Esophagus (tissue), 2 donors: ENCODE measurements at regions not wholly inside any gene's neighbourhood (a gene's known extent, or its start where the extent isn't known, plus 50 kb on each side); places are given as distances from the start of the nearest gene placed in this dataset.
"Not testable (repeated sequence)": the region's sequence is repeated elsewhere in the genome, so short reads cannot be mapped to it uniquely, and the experiment has no call there.

ENCODE experiments used
- H3K27ac ChIP-seq, 2 donors: one replicate each; pipeline ENCODE4 v1.5.1; 2013; ENCODE audit warnings: low read depth in 2 of 2, mild to moderate bottlenecking in 2 of 2, inconsistent platforms in 1 of 2, low read length in 1 of 2, moderate library complexity in 1 of 2
- H3K27me3 ChIP-seq, 2 donors: one replicate each; pipeline ENCODE4 v1.6.1; 2013; ENCODE audit warnings: low read length in 2 of 2, control low read depth in 1 of 2, mild to moderate bottlenecking in 1 of 2; ENCODE audit not compliant: insufficient read depth in 2 of 2, control insufficient read depth in 1 of 2
- H3K36me3 ChIP-seq, 2 donors: one replicate each; pipeline ENCODE4 v1.6.1; 2013; ENCODE audit warnings: low read length in 1 of 2; ENCODE audit not compliant: control insufficient read depth in 2 of 2, insufficient read depth in 2 of 2
- H3K4me1 ChIP-seq, 2 donors: one replicate each; pipeline ENCODE4 v1.6.1; 2013; ENCODE audit warnings: low read length in 1 of 2; ENCODE audit not compliant: control insufficient read depth in 2 of 2, insufficient read depth in 2 of 2
- H3K4me3 ChIP-seq, 2 donors: one replicate each; pipeline ENCODE4 v1.5.1; 2013; ENCODE audit warnings: low read length in 2 of 2, mild to moderate bottlenecking in 2 of 2, low read depth in 1 of 2, moderate library complexity in 1 of 2
- H3K9me3 ChIP-seq, 2 donors: one replicate each; pipeline ENCODE4 v1.6.1; 2013; ENCODE audit warnings: mild to moderate bottlenecking in 2 of 2, low read depth in 1 of 2, low read length in 1 of 2, moderate library complexity in 1 of 2; ENCODE audit not compliant: control insufficient read depth in 2 of 2, insufficient read depth in 1 of 2
- WGBS, 2 donors: extraction: QIAGEN DNeasy Blood & Tissue Kit; methylation state at CpG; one replicate each; pipeline ENCODE4 v1.1.7; 2013; 5-methylcytosine and 5-hydroxymethylcytosine counted together
- donor health status: healthy with polysubstance abuse.
- donor health status: Bipolar disorder and iron deficiency.

- not testable (repeated sequence) for H3K36me3 ChIP-seq, H3K4me1 ChIP-seq, H3K4me3 ChIP-seq, H3K27me3 ChIP-seq, H3K27ac ChIP-seq, H3K9me3 ChIP-seq
- WGBS, 2 donors: 86 to 98% methylated on average over 1 of the region's 1 CpG
Observed at GRCh38 chr10:45056806-45057205, 56.1 kb downstream of the ZNF22 start.

GRCh38 chr10:45058580-45058979 is 57.9 kb downstream of the ZNF22 start:
- Histone ChIP-seq H3K9me3 (no peaks in the 10 kb centered on the region), H3K4me1 (peaks cover 0 to 7% of the 10 kb centered on the region in 2 donors), H3K4me3 (no peak overlapping the region), H3K27ac (peak overlapping the region in 1 of 2 donors; percentile 24), H3K27me3 (no peaks in the 10 kb centered on the region), H3K36me3 (no peaks in the 10 kb centered on the region)
- 45 to 73% methylated on average over 1 of the region's 1 CpG for WGBS, 2 donors

DNA sequence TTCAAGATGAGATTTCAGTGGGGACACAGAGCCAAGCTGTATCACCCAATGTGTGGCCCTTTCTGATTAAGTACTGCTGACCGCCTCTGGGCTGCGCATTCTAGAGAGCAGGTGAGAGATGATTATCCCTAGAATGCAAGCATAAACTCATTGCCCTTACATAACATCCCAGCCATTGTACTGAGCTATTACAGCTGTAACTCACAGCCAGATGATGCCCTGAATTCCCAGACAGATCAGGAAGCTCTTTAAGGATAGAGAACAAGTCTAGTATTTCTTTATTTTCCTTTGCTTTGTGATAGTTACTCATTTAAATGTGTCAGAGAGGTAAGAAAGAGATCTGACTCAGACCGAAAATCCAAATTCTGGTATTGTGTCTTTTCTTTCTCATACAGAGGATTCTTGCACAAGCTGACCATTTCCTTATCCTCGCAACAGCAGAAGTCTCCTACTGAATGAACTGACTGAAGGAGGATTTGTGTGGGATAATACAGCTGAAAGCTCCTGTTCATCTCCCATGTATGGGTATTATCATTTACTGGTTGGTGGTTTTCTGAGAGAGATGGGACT is 58.4 kb downstream of the ZNF22 start:
- Histone ChIP-seq H3K4me3 (no peak overlapping the region), H3K27me3 (no peaks in the 10 kb centered on the region), H3K9me3 (no peaks in the 10 kb centered on the region), H3K27ac (peak overlapping the region in 1 of 2 donors; percentile 24), H3K36me3 (no peaks in the 10 kb centered on the region), H3K4me1 (peaks cover 0 to 7% of the 10 kb centered on the region in 2 donors)
- 81 to 85% methylated on average over 4 of the region's 4 CpGs for WGBS, 2 donors

DNA sequence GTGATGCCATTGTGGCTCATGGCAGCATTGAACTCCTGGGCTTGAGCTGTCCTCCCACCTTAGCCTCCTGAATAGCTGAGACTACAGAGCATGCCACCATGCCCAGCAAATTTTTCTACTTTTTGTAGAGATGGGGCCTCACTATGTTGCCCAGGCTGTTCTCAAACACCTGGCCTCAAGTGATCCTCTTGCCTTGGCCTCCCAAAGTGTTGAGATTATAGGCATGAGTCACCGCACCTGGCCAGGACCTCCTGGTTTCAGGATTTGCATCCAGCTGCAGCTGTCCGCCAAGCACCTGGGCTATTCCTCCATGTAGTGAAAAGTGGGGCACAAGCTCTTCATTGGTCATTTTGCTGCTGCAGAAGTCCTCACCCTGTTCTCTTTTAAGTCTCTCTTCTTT is 58.9 kb downstream of the ZNF22 start:
- Histone ChIP-seq H3K27me3 (no peaks in the 10 kb centered on the region), H3K27ac (peak overlapping the region in 1 of 2 donors; percentile 16), H3K9me3 (no peaks in the 10 kb centered on the region), H3K4me1 (peaks cover 0 to 7% of the 10 kb centered on the region in 2 donors), H3K36me3 (no peaks in the 10 kb centered on the region), H3K4me3 (no peak overlapping the region)
- 94 to 97% methylated on average over 2 of the region's 2 CpGs for WGBS, 2 donors

DNA sequence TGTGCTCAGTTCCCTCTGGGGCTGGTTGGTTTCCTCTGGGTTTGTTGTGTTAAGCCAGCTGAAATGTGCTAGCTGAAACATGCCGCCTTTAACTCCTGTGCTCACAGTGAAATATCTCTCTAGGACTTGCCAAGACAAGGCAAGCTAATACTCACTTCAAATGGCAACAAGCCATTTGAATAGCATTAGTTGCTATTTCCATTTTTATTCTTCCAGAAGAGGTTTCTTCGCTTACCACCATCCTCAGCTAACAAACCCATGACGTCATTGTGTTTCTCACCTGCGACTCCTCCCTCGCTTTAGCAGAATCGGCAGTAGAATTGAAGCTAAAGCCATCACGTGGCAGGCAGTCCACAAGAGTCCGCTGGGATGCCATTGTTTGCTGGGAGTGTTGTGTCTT is 61.3 kb downstream of the ZNF22 start:
- H3K4me3 ChIP-seq: no peak overlapping the region

GRCh38 chr10:45063591-45064231 is 63.0 kb downstream of the ZNF22 start:
- peak overlapping the region; percentile 60 to 71 for H3K27ac ChIP-seq
- no peaks in the 10 kb centered on the region for H3K9me3 ChIP-seq
- H3K36me3 ChIP-seq: no peaks in the 10 kb centered on the region
- no peak overlapping the region for H3K4me3 ChIP-seq
- peaks cover 0 to 7% of the 10 kb centered on the region in 2 donors for H3K4me1 ChIP-seq
- WGBS, 2 donors: 45 to 65% methylated on average over 8 of the region's 8 CpGs
- H3K27me3 ChIP-seq: no peaks in the 10 kb centered on the region

More for the DNA sequence above, 61.3 kb downstream of the ZNF22 start:
- WGBS, 2 donors: 43 to 51% methylated on average over 8 of the region's 8 CpGs
- Histone ChIP-seq H3K27ac (peak overlapping the region; percentile 48 to 74), H3K4me1 (peaks cover 0 to 7% of the 10 kb centered on the region in 2 donors), H3K27me3 (no peaks in the 10 kb centered on the region), H3K9me3 (no peaks in the 10 kb centered on the region), H3K36me3 (no peaks in the 10 kb centered on the region)

DNA sequence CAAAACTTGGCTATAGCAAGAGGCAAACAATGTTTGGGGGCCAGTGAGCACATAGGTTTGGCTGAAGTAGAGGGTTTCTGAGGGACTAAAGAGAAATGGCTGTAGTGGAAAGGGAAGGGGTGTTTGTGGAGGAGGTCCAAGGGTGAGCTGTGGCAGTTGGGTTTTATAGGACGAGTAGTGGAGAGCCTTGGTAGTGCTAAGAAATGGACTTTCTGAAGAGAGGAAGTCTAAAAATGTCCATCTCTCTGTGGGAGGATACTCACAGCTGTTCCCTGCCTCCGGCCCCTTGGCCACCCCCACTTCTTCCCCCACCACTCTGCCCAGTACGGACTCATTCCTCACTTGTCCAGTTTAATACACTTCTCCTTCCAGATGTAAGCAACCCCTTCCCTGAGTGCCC is 64.3 kb downstream of the ZNF22 start:
- H3K27ac ChIP-seq: no peak overlapping the region
- H3K4me3 ChIP-seq: no peak overlapping the region
- WGBS, 2 donors: 58 to 65% methylated on average over 3 of the region's 3 CpGs
- H3K27me3 ChIP-seq: no peaks in the 10 kb centered on the region
- H3K36me3 ChIP-seq: no peaks in the 10 kb centered on the region
- H3K9me3 ChIP-seq: no peaks in the 10 kb centered on the region
- H3K4me1 ChIP-seq: peaks cover 0 to 3% of the 10 kb centered on the region in 2 donors

DNA sequence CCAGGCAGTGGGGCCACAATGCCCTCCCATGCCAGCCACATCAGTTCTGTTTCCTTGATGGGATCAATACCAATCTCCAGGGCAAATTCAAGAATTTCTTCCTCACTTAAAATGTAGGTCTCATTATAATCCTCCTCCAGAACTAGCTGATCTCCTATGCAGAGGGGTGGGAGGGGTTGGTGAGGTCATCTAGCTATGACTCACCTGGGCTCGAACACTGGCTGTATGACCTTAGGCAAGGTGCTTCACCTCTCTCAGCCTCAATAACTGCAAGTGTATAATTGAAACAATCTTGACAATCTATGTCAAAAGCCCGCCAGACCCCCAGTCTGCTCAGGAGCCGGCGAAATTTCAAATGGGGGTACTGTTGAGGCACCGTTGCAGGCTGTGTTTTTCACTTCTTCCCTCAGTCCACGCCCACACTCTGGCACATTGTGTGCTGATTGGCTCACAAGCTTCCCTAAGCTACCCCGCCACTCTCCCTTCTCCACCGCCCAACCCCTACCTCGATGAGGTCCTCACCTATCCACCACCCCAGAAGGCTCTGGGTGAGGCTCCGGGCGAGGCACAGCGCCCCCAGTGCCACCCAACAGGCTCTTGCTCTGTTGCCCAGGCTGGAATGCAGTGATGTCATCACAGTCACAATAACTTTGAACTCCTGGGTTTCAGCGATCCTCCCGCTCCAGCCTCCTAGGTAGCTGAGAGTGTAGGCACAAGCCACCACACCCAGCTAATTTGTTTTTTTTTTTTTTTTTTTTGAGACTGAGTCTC is 70.5 kb downstream of the ZNF22 start:
- H3K27me3 ChIP-seq: no peaks in the 10 kb centered on the region
- H3K36me3 ChIP-seq: no peaks in the 10 kb centered on the region
- 87 to 91% methylated on average over 14 of the region's 14 CpGs for WGBS, 2 donors
- H3K9me3 ChIP-seq: peaks cover 0 to 2% of the 10 kb centered on the region in 2 donors
- H3K4me1 ChIP-seq: no peaks in the 10 kb centered on the region
- H3K27ac ChIP-seq: no peak overlapping the region
- no peak overlapping the region for H3K4me3 ChIP-seq

GRCh38 chr10:45075216-45075615 is 74.5 kb downstream of the ZNF22 start:
- no peaks in the 10 kb centered on the region for H3K27me3 ChIP-seq
- peaks cover 0 to 2% of the 10 kb centered on the region in 2 donors for H3K9me3 ChIP-seq
- H3K27ac ChIP-seq: no peak overlapping the region
- no peaks in the 10 kb centered on the region for H3K4me1 ChIP-seq
- H3K4me3 ChIP-seq: no peak overlapping the region
- WGBS, 2 donors: 46 to 55% methylated on average over 4 of the region's 4 CpGs
- H3K36me3 ChIP-seq: no peaks in the 10 kb centered on the region
